Kidney epithelial cell (primary cell): ENCODE measurements at regions not wholly inside any gene's neighbourhood (a gene's known extent, or its start where the extent isn't known, plus 50 kb on each side); places are given as distances from the start of the nearest gene placed in this dataset.

Source experiments
- DNase-seq: peaks from one replicate; pipeline ENCODE4 v3.0.0-alpha.2; 2010; ENCODE audit warnings: low read depth
- H3K27me3 ChIP-seq: 2 replicates; pipeline ENCODE4 v1.6.0; 2011; ENCODE audit warnings: low read length; ENCODE audit not compliant: control insufficient read depth, insufficient read depth
- H3K36me3 ChIP-seq: 2 replicates; pipeline ENCODE4 v1.5.1; 2011; ENCODE audit warnings: low read length; ENCODE audit not compliant: control insufficient read depth, insufficient read depth
- H3K4me3 ChIP-seq: 2 replicates; pipeline ENCODE4 v1.5.1; 2011; ENCODE audit warnings: low read depth, mild to moderate bottlenecking, control low read depth, low read length
- CTCF ChIP-seq: IDR thresholded peaks from 2 replicates; pipeline ENCODE4 v1.5.1; 2011; ENCODE audit warnings: mild to moderate bottlenecking, moderate library complexity, low read length, control low read depth, inconsistent platforms; ENCODE audit not compliant: insufficient read depth, poor library complexity, severe bottlenecking

- TF ChIP-seq CTCF, result no peak
- Histone ChIP-seq H3K27me3 (no peaks in the 10 kb centered on the region), H3K4me3 (no peak overlapping the region), H3K36me3 (no peaks in the 10 kb centered on the region)
- DNase-seq, result no peak
Measured at GRCh38 chrX:138928737-138929459, 217.4 kb upstream of the FGF13 start.

- peak; percentile 56 for DNase-seq
- no peak for TF ChIP-seq CTCF
- H3K27me3 ChIP-seq, result no peaks in the 10 kb centered on the region
Measured at GRCh38 chrX:138925330-138925729, 213.8 kb upstream of the FGF13 start.

GRCh38 chrX:138923805-138924204 is 212.3 kb upstream of the FGF13 start:
- no peak for TF ChIP-seq CTCF
- H3K27me3 ChIP-seq, result no peaks in the 10 kb centered on the region
- no peaks in the 10 kb centered on the region for H3K36me3 ChIP-seq
- no peak for DNase-seq
- no peak overlapping the region for H3K4me3 ChIP-seq

More at GRCh38 chrX:138925330-138925729, 213.8 kb upstream of the FGF13 start:
- H3K4me3 ChIP-seq, result no peak overlapping the region
- no peaks in the 10 kb centered on the region for H3K36me3 ChIP-seq

GRCh38 chrX:138921031-138921430 is 209.5 kb upstream of the FGF13 start:
- no peak overlapping the region for H3K4me3 ChIP-seq
- no peaks in the 10 kb centered on the region for H3K27me3 ChIP-seq
- H3K36me3 ChIP-seq, result no peaks in the 10 kb centered on the region
- no peak for DNase-seq
- TF ChIP-seq CTCF, result no peak

- Histone ChIP-seq H3K36me3 (no peaks in the 10 kb centered on the region), H3K4me3 (no peak overlapping the region), H3K27me3 (no peaks in the 10 kb centered on the region)
- TF ChIP-seq CTCF, result no peak
- peak; percentile 12 for DNase-seq
Measured at GRCh38 chrX:138917781-138918180, 206.3 kb upstream of the FGF13 start.

- no peak for TF ChIP-seq CTCF
- no peak for DNase-seq
- H3K27me3 ChIP-seq, result no peaks in the 10 kb centered on the region
Measured at GRCh38 chrX:138914767-138915166, 203.2 kb upstream of the FGF13 start.

More at GRCh38 chrX:138914767-138915166, 203.2 kb upstream of the FGF13 start:
- Histone ChIP-seq H3K36me3 (no peaks in the 10 kb centered on the region), H3K4me3 (no peak overlapping the region)
